NOMO-1 treated with dmso at 0.1 percent for 144 hours (cell line): ENCODE measurements at regions not wholly inside any gene's neighbourhood (a gene's known extent, or its start where the extent isn't known, plus 50 kb on each side); places are given as distances from the start of the nearest gene placed in this dataset.

Experiments used
- DNase-seq: peaks from one replicate; lab custom pipeline; 2025; ENCODE audit not compliant: unreplicated experiment; lab: John Stamatoyannopoulos, UW

DNA sequence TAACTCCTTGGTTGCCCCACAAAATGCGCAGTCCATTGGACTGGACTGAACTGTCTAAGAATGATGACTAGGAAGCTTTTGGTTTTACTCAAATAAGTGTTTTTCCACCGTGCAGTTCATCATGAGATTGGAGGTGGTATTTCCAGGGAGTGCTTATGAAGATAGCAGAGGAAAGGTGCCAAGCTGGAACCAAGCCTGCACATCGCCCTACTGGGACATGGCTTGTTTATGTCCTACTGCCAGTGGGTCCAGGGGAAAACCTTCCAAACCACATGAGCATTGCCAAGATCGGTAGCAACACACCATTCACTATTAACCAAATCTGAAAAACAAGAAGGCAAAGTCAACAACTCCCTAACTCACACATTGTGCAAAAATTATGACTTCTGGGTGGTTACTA lies 54.7 kb upstream of the DSCAM start:
- DNase-seq = no peak

DNA sequence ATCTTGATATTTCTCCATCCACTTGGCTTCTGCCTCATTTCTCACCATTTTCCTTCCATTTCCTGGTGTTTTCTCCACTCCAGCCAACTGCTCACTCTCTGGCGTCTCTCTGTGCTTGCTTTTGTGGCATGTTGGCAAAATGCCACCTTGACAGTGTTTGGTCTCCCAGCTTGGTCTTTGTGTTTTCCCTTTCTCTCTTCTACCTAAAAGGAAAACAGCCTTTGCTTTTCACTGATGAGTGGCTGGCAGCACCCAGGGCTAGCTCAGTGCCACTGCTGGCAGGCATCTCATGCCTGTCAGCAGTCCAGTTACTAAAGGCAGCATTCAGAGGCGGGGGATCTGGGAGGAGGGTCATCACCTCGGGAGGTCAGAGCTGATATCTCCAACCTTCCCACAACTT lies 55.3 kb upstream of the DSCAM start:
- DNase-seq = no peak

DNA sequence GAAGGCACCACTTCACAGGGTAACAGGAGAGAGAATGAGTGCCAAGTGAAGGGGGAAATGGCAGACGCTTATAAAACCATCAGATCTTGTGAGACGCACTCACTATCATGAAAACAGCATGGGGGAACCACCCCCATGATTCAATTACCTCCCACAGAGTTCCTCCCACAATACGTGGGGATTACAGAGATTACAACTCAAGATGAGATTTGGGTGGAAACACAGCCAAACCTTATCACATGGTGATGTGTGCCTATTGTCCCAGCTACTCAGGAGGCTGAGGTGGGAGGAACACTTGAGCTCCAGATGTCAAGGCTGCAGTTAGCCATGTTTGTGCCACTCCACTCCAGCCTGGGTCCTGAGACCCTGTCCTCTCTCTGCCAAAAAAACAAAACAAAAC lies 56.0 kb upstream of the DSCAM start:
- no peak for DNase-seq

DNA sequence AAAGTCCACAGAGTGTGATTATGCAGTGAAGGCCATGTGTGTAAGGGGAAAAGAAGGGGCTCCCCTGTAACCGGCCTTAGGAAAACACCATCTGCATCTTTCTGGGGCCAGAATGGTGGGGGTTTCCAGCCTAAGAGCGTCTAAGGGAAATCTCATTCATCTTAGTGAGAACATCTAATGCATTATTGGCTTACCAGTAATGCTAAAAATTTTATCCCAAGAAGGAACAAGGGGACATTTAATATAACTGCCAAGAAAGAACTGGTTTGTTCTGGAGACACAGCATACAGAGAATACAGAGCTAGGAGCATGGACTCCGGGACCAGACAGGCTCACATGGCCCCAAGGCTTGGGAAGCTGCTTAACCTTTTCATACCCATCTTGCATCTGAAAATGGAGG lies 58.3 kb upstream of the DSCAM start:
- no peak for DNase-seq

DNA sequence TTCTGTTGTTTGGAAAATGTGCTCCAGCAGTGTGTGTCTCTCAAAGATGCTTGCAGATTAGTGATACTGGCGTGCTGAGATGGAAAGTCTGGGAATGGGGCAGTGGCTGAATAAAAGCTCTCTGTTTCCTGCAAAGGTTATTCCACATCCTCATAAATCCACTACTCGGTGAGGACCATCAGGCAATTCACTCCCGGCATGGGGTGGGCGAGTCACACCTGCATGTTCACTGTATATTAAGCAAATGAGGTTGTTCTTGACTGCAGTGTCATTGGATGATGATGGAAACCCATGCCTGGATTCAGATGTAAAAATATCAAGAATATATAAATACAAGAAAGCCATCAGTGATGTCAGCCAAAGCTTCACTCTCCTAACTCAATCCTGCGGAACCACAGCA lies 65.4 kb upstream of the DSCAM start:
- DNase-seq = no peak

DNA sequence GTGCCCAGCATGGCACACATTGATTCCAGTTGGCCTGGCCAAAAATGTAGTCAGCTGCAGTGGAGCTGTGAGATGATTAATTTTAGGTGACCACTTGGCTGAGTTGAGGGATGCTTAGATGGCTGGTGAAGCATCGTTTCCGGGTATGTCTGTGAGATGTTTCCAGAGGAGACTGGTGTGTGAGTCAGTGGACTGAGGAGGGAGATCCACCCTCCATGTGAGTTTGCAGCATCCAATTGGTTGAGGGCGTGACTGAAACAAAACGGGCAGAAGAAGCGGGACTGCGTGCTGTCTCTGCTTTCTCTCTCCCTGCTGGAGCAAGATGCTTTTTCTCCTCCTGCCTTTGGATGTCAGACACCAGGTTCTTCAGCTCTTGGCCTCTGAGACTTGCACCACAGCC lies 68.2 kb upstream of the DSCAM start:
- no peak for DNase-seq

DNA sequence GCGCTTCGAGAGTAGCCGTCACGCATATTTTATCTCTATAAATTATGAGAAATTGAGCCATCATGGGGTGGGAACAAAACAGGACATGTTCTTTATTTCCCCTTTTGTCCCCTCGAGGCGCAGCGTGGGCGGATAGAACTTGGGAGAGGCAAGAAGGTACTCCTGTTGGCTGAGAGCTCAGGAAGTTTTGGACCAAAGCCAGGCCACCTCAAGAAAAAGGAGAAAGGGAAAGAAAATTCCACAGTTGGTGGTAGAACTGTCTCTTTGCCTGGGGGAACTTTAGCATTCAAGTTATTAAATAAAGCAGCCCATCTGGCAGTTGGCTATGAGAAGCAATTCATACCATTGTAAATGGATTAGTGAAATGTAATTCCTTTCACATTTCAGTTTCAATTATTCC lies 76.4 kb upstream of the DSCAM start:
- peak; percentile 1 for DNase-seq

DNA sequence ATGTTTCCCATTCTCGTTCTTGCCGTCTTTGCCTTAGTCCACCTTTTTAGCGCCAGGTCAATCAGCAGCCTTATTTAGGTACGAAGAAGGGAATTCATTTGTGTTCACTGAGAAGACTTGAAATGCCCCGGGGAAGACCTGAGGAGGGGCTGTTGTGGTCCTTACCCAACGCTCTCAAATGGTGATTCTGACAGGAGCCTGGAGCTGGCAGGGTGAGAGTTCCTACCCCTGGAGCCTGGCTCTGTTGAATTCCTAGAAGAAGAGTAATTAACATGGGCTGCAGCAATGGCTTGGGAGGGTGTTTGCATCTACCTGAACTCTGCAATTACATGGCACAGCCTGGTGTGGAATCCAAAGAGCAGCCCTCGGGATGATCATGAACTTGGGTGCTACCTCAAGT lies 76.9 kb upstream of the DSCAM start:
- no peak for DNase-seq

DNA sequence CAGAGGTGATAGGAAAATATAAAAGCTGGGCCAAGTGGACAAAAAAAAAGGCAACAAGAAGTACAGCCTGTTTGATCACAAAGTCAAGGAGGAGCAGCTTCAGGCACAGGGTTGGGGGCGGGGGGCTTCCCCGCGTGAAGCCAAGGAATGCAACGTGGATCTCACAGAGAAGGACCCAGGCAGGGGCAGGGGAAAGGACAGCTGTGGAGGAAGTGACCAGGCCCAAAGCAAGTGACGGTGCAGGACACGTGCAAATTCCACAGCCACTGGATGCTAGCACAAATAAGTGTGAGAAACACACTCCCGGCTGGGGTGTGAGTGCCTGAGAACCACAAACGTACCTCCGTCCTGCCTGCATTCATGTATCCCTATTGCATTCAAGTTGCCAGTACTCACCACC lies 77.7 kb upstream of the DSCAM start:
- DNase-seq = no peak

DNA sequence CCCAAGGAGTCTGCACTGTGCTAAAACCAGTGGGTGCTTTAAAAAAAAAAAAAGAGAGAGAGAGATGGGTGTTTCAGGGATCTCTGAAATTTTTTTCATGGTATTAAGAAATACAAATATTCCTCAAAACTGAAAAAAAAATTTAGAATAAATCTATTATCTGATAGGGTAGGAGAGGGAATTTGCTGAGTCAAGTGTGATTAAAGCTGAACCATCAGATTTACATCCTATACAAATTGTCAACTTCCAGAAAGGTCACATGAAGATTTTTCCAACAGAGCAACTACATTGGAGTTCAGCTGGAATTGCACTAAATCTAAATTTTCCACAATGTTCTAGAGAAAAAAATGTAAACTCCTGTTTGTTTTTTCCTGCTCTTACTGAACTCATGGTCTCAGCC lies 79.3 kb upstream of the DSCAM start:
- no peak for DNase-seq

DNA sequence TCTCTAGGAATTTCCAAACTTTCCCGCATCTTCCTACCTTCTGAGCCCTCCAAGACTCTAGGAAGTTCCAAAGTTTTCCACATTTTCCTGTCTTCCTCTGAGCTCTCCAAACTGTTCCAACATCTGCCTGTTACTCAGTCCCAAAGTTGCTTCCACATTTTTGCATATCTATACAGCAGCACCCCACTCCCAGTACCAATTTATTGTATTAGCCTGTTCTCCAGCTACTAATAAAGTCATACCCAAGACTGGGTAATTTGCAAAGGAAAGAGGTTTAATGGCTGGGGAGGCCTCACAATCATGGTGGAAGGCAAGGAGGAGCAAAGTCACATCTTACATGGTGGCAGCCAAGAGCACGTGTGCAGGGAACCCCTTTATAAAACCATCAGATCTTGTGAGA lies 82.9 kb upstream of the DSCAM start:
- DNase-seq = no peak

DNA sequence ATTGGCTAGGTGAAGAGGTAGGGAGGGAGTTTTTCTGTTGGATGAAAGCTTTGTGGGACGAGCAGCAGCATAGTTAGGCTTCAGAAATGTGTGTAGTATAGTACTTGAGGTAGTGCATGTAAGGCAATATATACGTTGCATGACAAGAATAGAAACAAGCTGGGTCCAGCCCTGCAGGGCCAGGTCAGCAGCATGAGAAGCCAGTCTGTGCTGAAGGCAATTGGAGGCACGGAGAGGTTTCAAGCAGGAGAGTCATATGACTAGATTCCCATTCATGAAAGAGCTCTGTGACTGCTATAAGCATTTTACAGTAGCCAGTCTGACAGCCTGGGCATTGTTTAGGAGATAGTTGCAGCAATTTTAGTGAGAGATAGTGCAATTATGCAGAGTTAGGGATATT lies 84.2 kb upstream of the DSCAM start:
- no peak for DNase-seq

DNA sequence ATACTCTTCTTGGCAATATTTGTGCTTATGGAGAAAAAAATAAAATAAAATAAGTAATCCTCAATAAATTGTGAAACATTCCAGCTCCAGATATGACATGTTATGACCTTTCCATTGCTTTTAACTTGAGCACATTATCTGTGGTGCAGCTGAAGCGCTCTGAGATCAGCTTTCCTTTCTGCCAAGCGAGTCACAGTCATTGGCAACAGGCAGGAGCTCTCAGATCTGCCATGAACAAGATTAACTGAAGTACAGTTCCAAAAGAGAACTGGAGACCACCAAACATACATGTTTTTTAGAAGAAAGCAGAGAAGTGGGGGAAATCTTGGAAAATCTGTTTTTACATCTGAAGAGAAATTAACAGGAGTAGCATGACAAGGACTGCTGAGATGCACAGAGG lies 89.2 kb upstream of the DSCAM start:
- DNase-seq = no peak

DNA sequence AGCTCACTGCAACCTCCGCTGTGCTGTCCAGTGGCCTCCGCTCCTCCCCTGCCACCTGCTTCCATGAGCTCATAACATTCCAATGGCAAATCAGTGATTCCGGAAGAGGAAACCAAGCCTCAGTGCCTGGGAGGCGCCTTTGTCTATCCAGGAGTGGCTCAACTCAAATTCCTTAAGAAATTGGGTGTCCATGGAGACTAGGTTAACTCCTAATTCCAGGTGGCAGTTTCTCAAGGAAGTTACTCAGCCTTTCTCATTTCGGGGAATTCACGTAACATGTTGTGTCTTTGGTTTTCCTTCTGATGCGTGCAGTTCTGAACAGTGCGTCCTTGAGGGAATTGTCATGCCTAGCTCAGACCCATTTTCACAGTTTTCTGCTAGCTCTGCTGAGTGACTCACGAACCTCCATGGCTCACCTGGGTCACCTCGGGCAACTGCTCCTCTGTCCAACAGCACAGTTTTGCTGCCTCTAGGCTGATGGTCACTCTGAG lies 89.9 kb upstream of the DSCAM start:
- no peak for DNase-seq

DNA sequence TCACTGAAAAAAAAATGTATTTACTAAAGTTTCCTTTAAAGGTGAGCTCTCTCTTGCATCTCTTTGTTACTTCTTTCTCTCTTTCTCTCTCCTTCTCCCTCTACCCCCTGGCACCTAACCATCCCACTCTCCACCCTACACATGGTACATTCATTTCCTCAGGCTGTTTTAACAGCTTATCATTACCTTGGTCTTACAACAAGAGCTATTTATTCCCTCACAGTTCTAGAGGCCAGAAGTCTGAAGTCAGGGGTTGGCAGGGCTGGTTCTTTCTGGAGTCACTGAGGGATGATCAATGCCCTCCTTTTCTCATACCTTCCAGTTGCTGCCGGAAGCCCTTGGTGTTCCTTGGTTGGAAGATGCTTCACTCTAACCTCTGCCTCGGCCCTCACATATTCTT lies 91.1 kb upstream of the DSCAM start:
- DNase-seq = no peak

DNA sequence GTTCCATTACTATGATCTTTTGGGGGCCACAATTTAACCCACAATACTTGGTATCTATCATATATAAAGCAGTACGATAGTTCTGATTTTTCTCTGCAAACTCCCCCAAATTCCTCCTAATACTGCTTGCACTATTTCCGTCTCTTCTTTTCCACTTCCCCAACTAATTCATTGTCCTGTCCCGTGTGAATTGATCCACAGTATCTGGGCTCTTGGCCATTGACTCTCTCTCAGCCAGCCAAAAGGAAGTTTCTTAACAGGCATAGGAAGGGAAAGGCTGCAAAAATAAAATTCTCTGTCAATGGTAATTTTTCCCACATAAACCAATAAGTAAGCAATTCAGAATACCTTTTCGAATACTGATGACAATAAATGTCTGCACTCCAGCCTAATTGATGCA lies 91.7 kb upstream of the DSCAM start:
- no peak for DNase-seq

DNA sequence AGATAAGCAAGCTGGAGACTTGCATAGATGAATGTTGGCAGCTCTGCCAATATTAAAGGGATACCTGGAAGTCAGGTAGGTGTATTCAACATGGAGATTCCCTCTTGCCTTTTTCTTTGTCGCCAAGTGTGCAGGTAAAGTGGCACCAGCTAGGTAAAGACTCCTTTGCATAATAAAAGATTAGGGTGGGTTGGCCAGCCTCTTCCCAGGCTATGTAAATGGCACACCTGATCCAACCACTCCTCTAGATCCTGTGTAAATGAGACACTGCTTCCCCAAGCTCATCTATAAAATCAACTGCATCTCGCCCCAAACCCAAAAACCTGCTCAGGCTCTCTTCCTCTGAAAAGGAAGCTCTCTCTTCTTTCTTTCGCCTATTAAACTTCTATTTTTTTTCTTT lies 100.8 kb upstream of the DSCAM start:
- DNase-seq = no peak

DNA sequence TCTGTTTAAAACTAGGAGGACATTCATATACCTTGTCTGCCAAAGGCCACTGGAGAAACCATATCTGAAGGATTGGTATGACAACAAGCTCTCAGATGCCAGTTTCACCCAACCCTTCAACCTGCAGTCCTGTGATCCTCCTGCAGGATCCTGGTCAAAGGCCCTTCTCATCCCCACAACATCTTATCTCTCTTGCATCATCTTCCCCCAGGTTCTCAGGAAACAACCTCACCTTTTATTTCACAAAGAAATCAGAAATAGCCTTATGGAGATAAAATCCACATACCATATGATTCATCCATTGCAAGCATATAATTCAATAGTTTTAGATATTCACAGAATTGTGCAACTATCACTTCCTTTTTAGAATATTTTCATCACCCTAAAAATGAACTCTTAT lies 104.0 kb upstream of the DSCAM start:
- DNase-seq = no peak

DNA sequence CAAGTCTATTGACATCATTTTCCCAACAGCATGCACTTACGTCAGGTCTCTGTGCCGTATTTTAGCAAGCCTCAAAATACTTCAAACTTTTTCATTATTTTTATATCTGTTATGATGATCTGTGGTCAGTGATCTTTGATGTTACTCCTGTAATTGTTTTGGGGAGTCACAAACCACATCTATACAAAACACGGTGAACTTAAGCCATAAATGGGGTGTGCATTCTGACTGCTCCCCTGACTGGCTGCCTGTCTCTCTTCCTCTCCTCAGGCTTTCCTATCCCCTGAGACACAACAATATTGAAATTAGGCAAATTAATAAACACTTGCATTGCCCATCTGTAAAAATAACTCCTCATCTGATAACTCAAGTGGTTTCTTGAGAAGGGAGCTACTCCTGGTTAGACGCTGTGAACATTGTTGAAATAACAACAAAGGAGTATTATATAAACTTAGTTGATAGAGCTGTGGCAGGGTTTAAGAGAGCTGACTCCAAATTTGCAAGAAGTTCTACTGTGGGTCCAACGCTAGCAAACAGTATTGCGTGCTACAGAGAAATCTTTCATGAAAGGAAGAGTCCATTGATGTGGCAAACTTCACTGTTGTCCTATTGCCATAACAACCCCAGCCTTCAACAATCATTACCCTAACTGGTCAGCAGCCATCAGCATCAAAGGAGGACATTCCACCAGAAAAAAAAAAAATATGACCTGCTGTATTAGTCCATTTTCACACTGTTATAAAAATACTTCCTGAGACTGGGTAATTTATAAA lies 105.8 kb upstream of the DSCAM start:
- no peak for DNase-seq

DNA sequence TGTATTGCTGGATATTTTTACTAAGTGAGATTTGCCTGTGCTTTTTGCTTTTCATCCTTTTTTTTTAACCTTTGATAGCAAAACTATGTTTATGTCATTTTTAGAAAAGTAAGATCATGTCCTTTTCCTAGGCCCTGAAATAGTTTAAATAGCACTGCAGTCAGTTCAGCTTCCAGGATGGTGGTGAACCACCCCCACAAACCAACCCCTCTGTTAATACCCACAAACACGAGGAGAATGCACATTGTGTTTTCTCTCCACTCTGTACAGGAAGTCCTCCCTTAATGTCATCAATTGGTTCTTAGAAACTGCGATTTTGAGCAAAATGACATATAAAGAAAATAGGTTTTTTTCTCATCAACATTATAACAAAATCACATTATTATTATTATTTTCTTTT lies 117.7 kb upstream of the DSCAM start:
- no peak for DNase-seq

DNA sequence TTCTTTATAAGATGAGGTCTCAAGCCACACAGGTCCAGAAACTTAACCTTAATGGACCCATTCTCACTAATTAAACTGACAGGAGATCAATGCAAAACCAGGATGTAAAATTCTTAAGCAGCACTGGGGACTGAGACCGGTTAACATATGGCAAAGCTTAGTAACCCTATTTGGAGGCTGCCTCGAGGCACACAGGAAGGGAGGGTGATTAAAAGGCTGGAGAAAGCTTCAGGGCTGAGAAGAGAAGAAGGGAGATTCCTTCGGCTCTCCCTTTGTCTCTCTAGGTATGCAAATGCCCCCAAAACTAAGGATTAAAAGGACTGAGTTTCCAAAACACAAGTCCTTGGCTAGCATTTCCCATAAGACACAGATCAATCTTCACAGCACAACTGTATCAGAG lies 120.8 kb upstream of the DSCAM start:
- no peak for DNase-seq

DNA sequence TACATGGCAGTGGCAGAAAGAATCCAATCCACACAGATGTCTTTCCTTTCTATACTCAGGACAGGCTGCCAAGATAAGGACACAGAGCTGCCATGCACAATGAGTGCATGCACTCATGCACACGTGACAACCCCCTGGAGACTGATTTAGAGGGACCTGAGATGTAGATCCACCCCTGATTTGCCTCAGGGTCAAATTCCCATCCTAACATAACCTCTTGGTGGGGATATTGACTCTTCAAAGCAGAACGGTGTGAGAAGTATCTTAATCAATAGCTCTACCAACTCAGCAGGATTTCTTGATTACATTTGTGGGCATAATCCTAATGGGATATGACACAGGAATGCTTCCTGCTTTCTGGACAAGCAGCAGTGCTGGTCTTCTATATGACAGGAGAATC lies 125.2 kb upstream of the DSCAM start:
- no peak for DNase-seq
